CD14-positive monocyte (primary cell): ENCODE measurements at regions not wholly inside any gene's neighbourhood (a gene's known extent, or its start where the extent isn't known, plus 50 kb on each side); places are given as distances from the start of the nearest gene placed in this dataset.
"Not testable (repeated sequence)": the region's sequence is repeated elsewhere in the genome, so short reads cannot be mapped to it uniquely, and the experiment has no call there.

Experiments used
- DNase-seq, 3 donors: peaks; one replicate each; pipeline ENCODE4 v3.0.0-alpha.2; 2011 to 2022
- H2AFZ ChIP-seq: 2 replicates; pipeline ENCODE4 v1.6.0; 2012; ENCODE audit warnings: mild to moderate bottlenecking, low read depth, low read length, inconsistent platforms; ENCODE audit not compliant: insufficient read depth, poor library complexity, severe bottlenecking
- H3K27ac ChIP-seq, 2 donors: 1 replicate in 1 of 2; 2 replicates in 1 of 2; pipeline ENCODE4 v1.5.1; 2012 to 2013; ENCODE audit warnings: low read length in 2 of 2, control low read depth in 1 of 2, inconsistent platforms in 1 of 2, low read depth in 1 of 2, mild to moderate bottlenecking in 1 of 2
- H3K27me3 ChIP-seq, 2 donors: one replicate each; pipeline versions ENCODE4 v1.6.0 to v1.6.1; 2011 to 2013; ENCODE audit warnings: low read length in 2 of 2; ENCODE audit not compliant: control insufficient read depth in 2 of 2, insufficient read depth in 2 of 2
- H3K36me3 ChIP-seq, 2 donors: replicated peaks in 1 of 2; 1 replicate in 1 of 2; 2 replicates in 1 of 2; pipeline versions ENCODE4 v1.5.1 to v1.6.1; 2012 to 2013; ENCODE audit warnings: low read length in 2 of 2, control low read depth in 1 of 2, inconsistent platforms in 1 of 2, mild to moderate bottlenecking in 1 of 2; ENCODE audit not compliant: insufficient read depth in 2 of 2, control insufficient read depth in 1 of 2
- H3K4me1 ChIP-seq, 2 donors: 1 replicate in 1 of 2; 2 replicates in 1 of 2; pipeline versions ENCODE4 v1.5.1 to v1.6.1; 2012 to 2013; ENCODE audit warnings: low read length in 2 of 2, control low read depth in 1 of 2, inconsistent platforms in 1 of 2, mild to moderate bottlenecking in 1 of 2, moderate library complexity in 1 of 2; ENCODE audit not compliant: insufficient read depth in 2 of 2, control insufficient read depth in 1 of 2
- H3K4me2 ChIP-seq: replicated peaks from 2 replicates; pipeline ENCODE3; 2012; ENCODE audit warnings: low read length, moderate library complexity, mild to moderate bottlenecking; ENCODE audit not compliant: poor library complexity, severe bottlenecking; ENCODE audit errors: extremely low read depth
- H3K4me3 ChIP-seq, 3 experiments: fragments of 200-600 bp in 1 of 3; sonication (generic) in 1 of 3; replicated peaks in 1 of 3; 1 replicate in 2 of 3; 2 replicates in 1 of 3; pipeline ENCODE4 v1.5.1; 2011 to 2013; ENCODE audit warnings: low read length in 3 of 3, mild to moderate bottlenecking in 3 of 3, control low read depth in 2 of 3, low read depth in 2 of 3, inconsistent platforms in 1 of 3, moderate library complexity in 1 of 3
- H3K79me2 ChIP-seq: 2 replicates; pipeline ENCODE4 v1.6.0; 2012; ENCODE audit warnings: mild to moderate bottlenecking, control low read depth, inconsistent platforms, low read length, moderate library complexity; ENCODE audit not compliant: insufficient read depth
- H3K9ac ChIP-seq: 2 replicates; pipeline ENCODE4 v1.6.0; 2017; ENCODE audit warnings: low read length, mild to moderate bottlenecking; ENCODE audit not compliant: insufficient read depth, poor library complexity, severe bottlenecking
- H3K9me3 ChIP-seq, 2 donors: replicated peaks in 1 of 2; 1 replicate in 1 of 2; 2 replicates in 1 of 2; pipeline versions ENCODE4 v1.5.1 to v1.6.1; 2012 to 2013; ENCODE audit warnings: low read length in 2 of 2, control low read depth in 1 of 2; ENCODE audit not compliant: control insufficient read depth in 1 of 2, insufficient read depth in 1 of 2
- H4K20me1 ChIP-seq: 2 replicates; pipeline ENCODE4 v1.6.0; 2012; ENCODE audit warnings: mild to moderate bottlenecking, low read length, control low read depth, moderate library complexity; ENCODE audit not compliant: insufficient read depth
- H3K27ac Mint-ChIP-seq, 7 donors: one replicate each; pipeline ENCODE4 v1.8.0; 2020; ENCODE audit warnings: mild to moderate bottlenecking in 7 of 7, mixed read lengths in 7 of 7, moderate library complexity in 6 of 7, inconsistent platforms in 2 of 7
- H3K27me3 Mint-ChIP-seq, 3 donors: one replicate each; pipeline ENCODE4 v1.8.0; 2021 to 2022; ENCODE audit warnings: low read depth in 3 of 3, mild to moderate bottlenecking in 3 of 3, mixed read lengths in 3 of 3, moderate library complexity in 3 of 3, inconsistent platforms in 1 of 3
- H3K36me3 Mint-ChIP-seq, 2 donors: one replicate each; pipeline ENCODE4 v1.8.0; 2020; ENCODE audit warnings: mixed read lengths in 2 of 2, inconsistent platforms in 1 of 2, mild to moderate bottlenecking in 1 of 2
- H3K4me1 Mint-ChIP-seq: one replicate; pipeline ENCODE4 v1.8.0; 2020; ENCODE audit warnings: mild to moderate bottlenecking, mixed read lengths
- H3K4me3 Mint-ChIP-seq, 2 donors: one replicate each; pipeline ENCODE4 v1.8.0; 2020; ENCODE audit warnings: mild to moderate bottlenecking in 2 of 2, mixed read lengths in 2 of 2, moderate library complexity in 1 of 2
- H3K9me3 Mint-ChIP-seq, 7 donors: one replicate each; pipeline ENCODE4 v1.8.0; 2020 to 2022; ENCODE audit warnings: mixed read lengths in 7 of 7, mild to moderate bottlenecking in 6 of 7, moderate library complexity in 6 of 7, inconsistent platforms in 2 of 7
- WGBS: methylation state at CpG from one replicate; pipeline ENCODE4 v1.1.5; 2013; ENCODE audit warnings: missing lambda C conversion rate; ENCODE audit not compliant: insufficient coverage; 5-methylcytosine and 5-hydroxymethylcytosine counted together
- intact Hi-C, 2 donors: fragments of 100-400 bp; cut with micrococcal nuclease; formaldehyde crosslinking; loops; one replicate each; pipeline versions ENCODE4 v1.15.0 to v1.15.1; 2023

GRCh38 chr2:111492995-111493719 lies 372.4 kb downstream of the BCL2L11 start:
- no CpG with 5 or more reads among the region's 20 CpGs for WGBS
- H3K9me3 ChIP-seq, H4K20me1 ChIP-seq, H2AFZ ChIP-seq, H3K27me3 ChIP-seq, H3K36me3 Mint-ChIP-seq, DNase-seq, H3K36me3 ChIP-seq, intact Hi-C loops, H3K27me3 Mint-ChIP-seq, H3K9me3 Mint-ChIP-seq, H3K9ac ChIP-seq: not testable (repeated sequence)
- Histone ChIP-seq H3K4me3 (peak overlapping the region in 2 of 3 experiments; percentile 23 to 29), H3K4me1 (peaks cover 23 to 31% of the 10 kb centered on the region in 2 donors), H3K79me2 (peaks cover 12% of the 10 kb centered on the region), H3K27ac (peak overlapping the region; percentile 54 to 74), H3K4me2 (peak overlapping the region; percentile 26)
- H3K4me3 Mint-ChIP-seq = peak overlapping the region; percentile 74 to 79
- H3K4me1 Mint-ChIP-seq = peaks cover 20% of the 10 kb centered on the region
- H3K27ac Mint-ChIP-seq = peak overlapping the region; percentile 79 to 96 (median 89)

GRCh38 chr2:111493720-111494078 lies 373.0 kb downstream of the BCL2L11 start:
- peaks cover 20% of the 10 kb centered on the region for H3K4me1 Mint-ChIP-seq
- peak overlapping the region; percentile 74 to 79 for H3K4me3 Mint-ChIP-seq
- H3K27ac Mint-ChIP-seq = peak overlapping the region; percentile 79 to 96 (median 89)
- H3K79me2 ChIP-seq, H4K20me1 ChIP-seq, H3K27me3 Mint-ChIP-seq, H3K9ac ChIP-seq, H3K27me3 ChIP-seq, intact Hi-C loops, H3K36me3 Mint-ChIP-seq, H3K9me3 Mint-ChIP-seq, H3K36me3 ChIP-seq, H3K9me3 ChIP-seq, H2AFZ ChIP-seq: not testable (repeated sequence)
- H3K4me1 ChIP-seq = peaks cover 23 to 31% of the 10 kb centered on the region in 2 donors
- H3K27ac ChIP-seq = peak overlapping the region; percentile 54 to 74
- peak overlapping the region; percentile 26 for H3K4me2 ChIP-seq
- no CpG with 5 or more reads among the region's 5 CpGs for WGBS
- peak overlapping the region in 2 of 3 experiments; percentile 23 to 29 for H3K4me3 ChIP-seq
- DNase-seq = peak in 1 of 3 donors; percentile 7

DNA sequence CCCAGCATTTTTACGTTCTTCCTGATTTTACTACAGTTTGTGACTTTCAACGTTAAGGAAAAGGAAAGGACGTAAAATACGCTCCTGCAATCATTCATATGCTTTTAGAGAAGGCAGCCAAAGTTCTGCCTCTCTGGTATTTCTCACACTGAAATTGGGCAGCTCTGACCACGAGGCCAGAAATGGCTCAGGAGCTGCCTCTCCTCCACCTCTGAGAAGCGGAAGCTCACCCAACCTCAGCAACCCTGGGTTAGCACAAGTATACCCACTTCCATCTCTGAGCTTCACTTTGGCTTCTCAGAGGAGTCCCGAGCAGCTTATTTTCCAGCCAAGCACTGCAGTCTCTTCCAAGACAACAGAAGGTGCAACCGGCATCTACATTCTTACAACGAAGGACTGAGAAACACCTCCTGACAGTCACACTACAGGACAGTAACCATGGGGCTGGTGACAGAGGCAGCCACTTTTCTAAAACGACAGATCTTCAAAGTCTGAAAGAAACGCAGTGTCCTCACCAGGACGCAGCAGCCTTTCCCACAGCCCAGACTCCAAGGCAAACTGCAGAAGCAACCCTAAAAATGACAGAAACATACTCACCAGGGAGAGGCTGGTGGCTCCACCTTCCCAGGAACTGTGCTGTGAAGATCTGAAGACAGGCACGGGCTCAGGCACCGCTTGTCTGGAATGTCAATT lies 373.7 kb downstream of the BCL2L11 start:
- H3K79me2 ChIP-seq, H3K27me3 ChIP-seq, H3K9me3 ChIP-seq, H4K20me1 ChIP-seq, H3K36me3 ChIP-seq, intact Hi-C loops, H3K27me3 Mint-ChIP-seq, H3K9ac ChIP-seq, H2AFZ ChIP-seq, H3K9me3 Mint-ChIP-seq, DNase-seq, H3K36me3 Mint-ChIP-seq: not testable (repeated sequence)
- Histone ChIP-seq H3K4me2 (peak overlapping the region; percentile 26), H3K4me3 (peak overlapping the region; percentile 24 to 60 (median 41)), H3K27ac (peak overlapping the region; percentile 61 to 80), H3K4me1 (peaks cover 23 to 31% of the 10 kb centered on the region in 2 donors)
- Mint-ChIP-seq H3K27ac (peak overlapping the region in 6 of 7 donors; percentile 30 to 85 (median 69)), H3K4me3 (peak overlapping the region; percentile 26 to 47), H3K4me1 (peaks cover 20% of the 10 kb centered on the region)
- 0% methylated on average over 2 of the region's 14 CpGs for WGBS

- H3K36me3 Mint-ChIP-seq, H3K4me2 ChIP-seq, H4K20me1 ChIP-seq, DNase-seq, H3K27me3 Mint-ChIP-seq, H2AFZ ChIP-seq, H3K9ac ChIP-seq, H3K79me2 ChIP-seq, H3K9me3 ChIP-seq, intact Hi-C loops, H3K9me3 Mint-ChIP-seq, H3K36me3 ChIP-seq, H3K27me3 ChIP-seq: not testable (repeated sequence)
- Histone ChIP-seq H3K4me3 (peak overlapping the region; percentile 24 to 60 (median 41)), H3K4me1 (peaks cover 23 to 31% of the 10 kb centered on the region in 2 donors), H3K27ac (peak overlapping the region; percentile 61 to 80)
- WGBS = no CpG with 5 or more reads among the region's 7 CpGs
- Mint-ChIP-seq H3K4me3 (peak overlapping the region; percentile 26 to 47), H3K27ac (peak overlapping the region in 4 of 7 donors; percentile 30 to 75 (median 52)), H3K4me1 (peaks cover 21% of the 10 kb centered on the region)
Observed at GRCh38 chr2:111494981-111495315, 374.2 kb downstream of the BCL2L11 start.
